Aorta (tissue), 5 donors: ENCODE measurements at regions not wholly inside any gene's neighbourhood (a gene's known extent, or its start where the extent isn't known, plus 50 kb on each side); places are given as distances from the start of the nearest gene placed in this dataset.

Experiments used
- ATAC-seq: fragments of 200-7000 bp; cut with Tn5 transposase; one replicate; pipeline ENCODE4 v1.9.1; 2022; ENCODE audit warnings: moderate library complexity; ENCODE audit not compliant: low FRiP score
- DNase-seq, 2 donors: peaks; one replicate each; pipeline ENCODE4 v3.0.0-alpha.2; 2020
- H3K27ac ChIP-seq, 2 donors: one replicate each; pipeline ENCODE4 v1.5.1; 2013; ENCODE audit warnings: low read length in 2 of 2, mild to moderate bottlenecking in 2 of 2, moderate library complexity in 2 of 2, control low read depth in 1 of 2, inconsistent platforms in 1 of 2, low read depth in 1 of 2
- H3K27me3 ChIP-seq, 2 donors: one replicate each; pipeline ENCODE4 v1.6.1; 2013; ENCODE audit warnings: control low read depth in 1 of 2, low read length in 1 of 2, mild to moderate bottlenecking in 1 of 2, moderate library complexity in 1 of 2; ENCODE audit not compliant: insufficient read depth in 2 of 2, control insufficient read depth in 1 of 2
- H3K36me3 ChIP-seq, 2 donors: one replicate each; pipeline ENCODE4 v1.6.1; 2013; ENCODE audit warnings: control low read depth in 1 of 2, low read length in 1 of 2, mild to moderate bottlenecking in 1 of 2; ENCODE audit not compliant: insufficient read depth in 2 of 2, control insufficient read depth in 1 of 2
- H3K4me1 ChIP-seq, 2 donors: one replicate each; pipeline ENCODE4 v1.6.1; 2013; ENCODE audit warnings: low read length in 2 of 2, control low read depth in 1 of 2, mild to moderate bottlenecking in 1 of 2, moderate library complexity in 1 of 2; ENCODE audit not compliant: insufficient read depth in 2 of 2, control insufficient read depth in 1 of 2
- H3K4me3 ChIP-seq, 2 donors: one replicate each; pipeline ENCODE4 v1.5.1; 2013; ENCODE audit warnings: low read length in 2 of 2, control low read depth in 1 of 2, mild to moderate bottlenecking in 1 of 2
- H3K9me3 ChIP-seq: one replicate; pipeline ENCODE4 v1.6.1; 2013; ENCODE audit warnings: mild to moderate bottlenecking, low read length; ENCODE audit not compliant: control insufficient read depth
- WGBS, 2 donors: extraction: QIAGEN DNeasy Blood & Tissue Kit; methylation state at CpG; one replicate each; pipeline ENCODE4 v1.1.7; 2013; 5-methylcytosine and 5-hydroxymethylcytosine counted together
- intact Hi-C, 2 donors: fragments of 100-400 bp; cut with DNase I; formaldehyde crosslinking; loops; one replicate each; pipeline versions ENCODE4 v1.14.2 to v1.15.0; 2022
- donor health status: healthy with polysubstance abuse.
- donor health status: Bipolar disorder and iron deficiency.
- donor health status: DM: no; HTN: no; CAD: no.
- donor health status: DM: no; HTN: no; CAD: no.
- donor health status: DM: yes; HTN: yes; CAD: no.

GRCh38 chr3:5384557-5385236 is 197.2 kb downstream of the EDEM1 start:
- 81 to 82% methylated on average over 7 of the region's 7 CpGs for WGBS, 2 donors
- no peak for DNase-seq
- ATAC-seq, result no peak
- Histone ChIP-seq H3K27ac (no peak overlapping the region), H3K9me3 (no peaks in the 10 kb centered on the region), H3K27me3 (no peaks in the 10 kb centered on the region), H3K4me3 (no peak overlapping the region), H3K36me3 (no peaks in the 10 kb centered on the region), H3K4me1 (no peaks in the 10 kb centered on the region)
- intact Hi-C loops, result no loop called here

- intact Hi-C loops, result no loop called here
- H3K4me3 ChIP-seq, result no peak overlapping the region
- no peak overlapping the region for H3K27ac ChIP-seq
- H3K36me3 ChIP-seq, result no peaks in the 10 kb centered on the region
- no peaks in the 10 kb centered on the region for H3K9me3 ChIP-seq
- H3K27me3 ChIP-seq, result no peaks in the 10 kb centered on the region
- WGBS, 2 donors, result 55 to 63% methylated on average over 1 of the region's 1 CpG
- H3K4me1 ChIP-seq, result no peaks in the 10 kb centered on the region
- DNase-seq (no peak), ATAC-seq (no peak)
Observed at GRCh38 chr3:5388091-5388490, 200.6 kb downstream of the EDEM1 start.

- ATAC-seq, result no peak
- H3K4me3 ChIP-seq, result no peak overlapping the region
- no peak overlapping the region for H3K27ac ChIP-seq
- no peaks in the 10 kb centered on the region for H3K9me3 ChIP-seq
- no peak for DNase-seq
- intact Hi-C loops, result no loop called here
- no peaks in the 10 kb centered on the region for H3K27me3 ChIP-seq
- H3K4me1 ChIP-seq, result no peaks in the 10 kb centered on the region
- 75 to 78% methylated on average over 4 of the region's 4 CpGs for WGBS, 2 donors
- H3K36me3 ChIP-seq, result no peaks in the 10 kb centered on the region
Observed at GRCh38 chr3:5389057-5389456, 201.6 kb downstream of the EDEM1 start.

- no peaks in the 10 kb centered on the region for H3K4me1 ChIP-seq
- WGBS, 2 donors, result 48 to 54% methylated on average over 5 of the region's 5 CpGs
- ATAC-seq (no peak), DNase-seq (no peak)
- no peak overlapping the region for H3K4me3 ChIP-seq
- no peak overlapping the region for H3K27ac ChIP-seq
- H3K36me3 ChIP-seq, result no peaks in the 10 kb centered on the region
- H3K27me3 ChIP-seq, result no peaks in the 10 kb centered on the region
- intact Hi-C loops, result no loop called here
- no peaks in the 10 kb centered on the region for H3K9me3 ChIP-seq
Observed at GRCh38 chr3:5390221-5390620, 202.7 kb downstream of the EDEM1 start.

GRCh38 chr3:5390936-5391625 is 203.6 kb downstream of the EDEM1 start:
- 66 to 74% methylated on average over 5 of the region's 5 CpGs for WGBS, 2 donors

GRCh38 chr3:5401002-5401401 is 213.5 kb downstream of the EDEM1 start:
- Histone ChIP-seq H3K27me3 (no peaks in the 10 kb centered on the region), H3K4me1 (no peaks in the 10 kb centered on the region), H3K4me3 (no peak overlapping the region), H3K27ac (no peak overlapping the region), H3K9me3 (no peaks in the 10 kb centered on the region), H3K36me3 (no peaks in the 10 kb centered on the region)
- intact Hi-C loops, result no loop called here
- DNase-seq (no peak), ATAC-seq (peak; percentile 41)
- 80 to 83% methylated on average over 10 of the region's 10 CpGs for WGBS, 2 donors

More at GRCh38 chr3:5390936-5391625, 203.6 kb downstream of the EDEM1 start:
- DNase-seq, result no peak
- H3K4me1 ChIP-seq, result no peaks in the 10 kb centered on the region
- H3K9me3 ChIP-seq, result no peaks in the 10 kb centered on the region
- H3K4me3 ChIP-seq, result no peak overlapping the region
- no peaks in the 10 kb centered on the region for H3K36me3 ChIP-seq
- no peaks in the 10 kb centered on the region for H3K27me3 ChIP-seq
- H3K27ac ChIP-seq, result no peak overlapping the region
- ATAC-seq, result no peak
- intact Hi-C loops, result no loop called here

- no peaks in the 10 kb centered on the region for H3K36me3 ChIP-seq
- 92 to 93% methylated on average over 2 of the region's 2 CpGs for WGBS, 2 donors
- H3K4me3 ChIP-seq, result no peak overlapping the region
- DNase-seq (no peak), ATAC-seq (no peak)
- H3K27me3 ChIP-seq, result no peaks in the 10 kb centered on the region
- no peaks in the 10 kb centered on the region for H3K9me3 ChIP-seq
- intact Hi-C loops, result no loop called here
- no peaks in the 10 kb centered on the region for H3K4me1 ChIP-seq
- no peak overlapping the region for H3K27ac ChIP-seq
Observed at GRCh38 chr3:5404718-5405117, 217.2 kb downstream of the EDEM1 start.

- H3K4me3 ChIP-seq, result no peak overlapping the region
- no peak overlapping the region for H3K27ac ChIP-seq
- H3K27me3 ChIP-seq, result no peaks in the 10 kb centered on the region
- intact Hi-C loops, result no loop called here
- DNase-seq (no peak), ATAC-seq (no peak)
- H3K36me3 ChIP-seq, result no peaks in the 10 kb centered on the region
- H3K4me1 ChIP-seq, result no peaks in the 10 kb centered on the region
- WGBS, 2 donors, result 81 to 84% methylated on average over 2 of the region's 2 CpGs
- H3K9me3 ChIP-seq, result peaks cover 1% of the 10 kb centered on the region
Observed at GRCh38 chr3:5411786-5412185, 224.3 kb downstream of the EDEM1 start.

- Histone ChIP-seq H3K27ac (no peak overlapping the region), H3K36me3 (no peaks in the 10 kb centered on the region), H3K9me3 (no peaks in the 10 kb centered on the region), H3K4me1 (no peaks in the 10 kb centered on the region), H3K4me3 (no peak overlapping the region), H3K27me3 (no peaks in the 10 kb centered on the region)
- DNase-seq, result peak in 1 of 2 donors; percentile 59
- ATAC-seq, result no peak
- intact Hi-C loops, result no loop called here
- WGBS, 2 donors, result 54 to 58% methylated on average over 4 of the region's 4 CpGs
Observed at GRCh38 chr3:5423076-5423475, 235.6 kb downstream of the EDEM1 start.
